HCT116 (cell line): ENCODE measurements at regions not wholly inside any gene's neighbourhood (a gene's known extent, or its start where the extent isn't known, plus 50 kb on each side); places are given as distances from the start of the nearest gene placed in this dataset.

ENCODE experiments used
- ATAC-seq: fragments of 200-7000 bp; cut with Tn5 transposase; 2 replicates; pipeline ENCODE4 v1.9.1; 2020; ENCODE audit warnings: mild to moderate bottlenecking, moderate library complexity
- BruUV-seq: library from RNA; stranded (reverse); fragments of 400-500 nt; replicated peaks from 2 replicates; lab custom pipeline; 2021; lab: Mats Ljungman, UMichigan
- CTCF ChIA-PET: fragments of 300-600 bp; sonication (Branson Sonifier 250); formaldehyde crosslinking; loops from one replicate; lab custom pipeline; 2021; ENCODE audit warnings: antibody characterized with exemption; lab: Charles Lee
- POLR2A ChIA-PET: fragments of 300-600, 350-600 bp; sonication (Branson Sonifier 250); formaldehyde crosslinking; loops from one replicate; lab custom pipeline; 2021; ENCODE audit warnings: antibody characterized with exemption; lab: Charles Lee
- RAD21 ChIA-PET, 2 experiments: fragments of 300-600 bp; sonication (Branson Sonifier 250); formaldehyde crosslinking; loops; one replicate each; lab custom pipeline; 2023; ENCODE audit warnings: low total read pairs in 2 of 2; ENCODE audit not compliant: uncharacterized antibody in 2 of 2, unreplicated experiment in 2 of 2, low non-redundant PET in 1 of 2; lab: Charles Lee
- DNase-seq: peaks from one replicate; pipeline ENCODE4 v3.0.0-alpha.2; 2010; ENCODE audit warnings: low read depth, low spot score
- H2AFZ ChIP-seq: fragments of 200-600 bp; shearing (Covaris generic), sonication (generic); 2 replicates; pipeline ENCODE4 v1.6.1; 2017; ENCODE audit warnings: low read depth, mixed run types, mixed read lengths, antibody characterized with exemption, low read length; ENCODE audit not compliant: poor library complexity, severe bottlenecking
- H3K27ac ChIP-seq: 2 replicates; pipeline ENCODE4 v1.5.1; 2012; ENCODE audit warnings: low read depth, low read length
- H3K27me3 ChIP-seq: fragments of 200-600 bp; sonication (generic); 2 replicates; pipeline ENCODE4 v1.6.1; 2016; ENCODE audit warnings: mixed run types, low read length, mixed read lengths; ENCODE audit not compliant: insufficient read depth
- H3K36me3 ChIP-seq, 2 experiments: fragments of 200-500 bp in 1 of 2; fragments of 200-600 bp in 1 of 2; sonication (Bioruptor generic) in 1 of 2; sonication (generic) in 1 of 2; 2 replicates each; pipeline versions ENCODE4 v1.5.1 to v1.6.1; 2014 to 2016; ENCODE audit warnings: low read length in 2 of 2, inconsistent platforms in 1 of 2, mixed read lengths in 1 of 2, mixed run types in 1 of 2; ENCODE audit not compliant: insufficient read depth in 2 of 2, control insufficient read depth in 1 of 2
- H3K4me1 ChIP-seq, 2 experiments: fragments of 200-600 bp in 1 of 2; sonication (generic) in 1 of 2; 2 replicates each; pipeline versions ENCODE4 v1.5.1 to v1.6.1; 2012 to 2017; ENCODE audit warnings: low read length in 2 of 2, inconsistent platforms in 1 of 2, mild to moderate bottlenecking in 1 of 2, mixed read lengths in 1 of 2, mixed run types in 1 of 2, moderate library complexity in 1 of 2; ENCODE audit not compliant: insufficient read depth in 2 of 2, control insufficient read depth in 1 of 2
- H3K4me2 ChIP-seq: fragments of 200-600 bp; sonication (generic); 2 replicates; pipeline ENCODE4 v1.6.1; 2017; ENCODE audit warnings: mixed run types, low read length, mixed read lengths
- H3K4me3 ChIP-seq, 2 experiments: fragments of 200-600 bp in 1 of 2; sonication (generic) in 1 of 2; replicated peaks in 1 of 2; 2 replicates each; pipeline ENCODE4 v1.5.1; 2011 to 2016; ENCODE audit warnings: low read length in 2 of 2, control low read depth in 1 of 2, low read depth in 1 of 2, mild to moderate bottlenecking in 1 of 2, mixed read lengths in 1 of 2, mixed run types in 1 of 2
- H3K79me2 ChIP-seq: fragments of 200-600 bp; sonication (generic); 2 replicates; pipeline ENCODE4 v1.6.1; 2017; ENCODE audit warnings: mild to moderate bottlenecking, mixed run types, low read length, moderate library complexity, mixed read lengths; ENCODE audit not compliant: insufficient read depth
- H3K9ac ChIP-seq: fragments of 200-600 bp; sonication (generic); 2 replicates; pipeline ENCODE4 v1.6.1; 2016; ENCODE audit warnings: low read length, mixed read lengths
- H3K9me2 ChIP-seq: fragments of 200-600 bp; sonication (generic), shearing (Covaris generic); 2 replicates; pipeline ENCODE4 v1.6.1; 2017; ENCODE audit warnings: mixed run types, mild to moderate bottlenecking, moderate library complexity; ENCODE audit not compliant: insufficient read depth
- H3K9me3 ChIP-seq, 2 experiments: fragments of 200-500 bp in 1 of 2; fragments of 200-600 bp in 1 of 2; sonication (Bioruptor generic) in 1 of 2; sonication (generic) in 1 of 2; 2 replicates each; pipeline ENCODE4 v1.6.1; 2014 to 2017; ENCODE audit warnings: low read length in 2 of 2, mixed read lengths in 2 of 2, inconsistent platforms in 1 of 2, low read depth in 1 of 2, mild to moderate bottlenecking in 1 of 2, mixed run types in 1 of 2, moderate library complexity in 1 of 2; ENCODE audit not compliant: control insufficient read depth in 1 of 2, insufficient read depth in 1 of 2
- H4K20me1 ChIP-seq: fragments of 200-600 bp; sonication (generic), shearing (Covaris generic); 2 replicates; pipeline ENCODE4 v1.6.1; 2017; ENCODE audit warnings: mixed run types, mild to moderate bottlenecking, moderate library complexity; ENCODE audit not compliant: insufficient read depth
- ATF3 ChIP-seq: IDR thresholded peaks from 2 replicates; pipeline ENCODE4 v1.6.1; 2012
- CBX3 ChIP-seq: IDR thresholded peaks from 2 replicates; pipeline ENCODE4 v1.6.1; 2012; ENCODE audit warnings: low read depth
- CEBPB ChIP-seq: IDR thresholded peaks from 2 replicates; pipeline ENCODE4 v1.6.1; 2012; ENCODE audit warnings: low read depth
- CTCF ChIP-seq, 3 experiments: fragments of 200-600 bp in 1 of 3; sonication (generic) in 1 of 3; IDR thresholded peaks in 2 of 3; conservative IDR thresholded peaks in 1 of 3; 2 replicates each; pipeline ENCODE4 v1.5.1; 2012 to 2017; ENCODE audit warnings: low read depth in 2 of 3, low read length in 2 of 3, antibody characterized with exemption in 1 of 3, borderline replicate concordance in 1 of 3, control low read depth in 1 of 3, mild to moderate bottlenecking in 1 of 3, mixed read lengths in 1 of 3, mixed run types in 1 of 3, moderate library complexity in 1 of 3; ENCODE audit not compliant: insufficient read depth in 1 of 3
- EGR1 ChIP-seq: IDR thresholded peaks from 2 replicates; pipeline ENCODE4 v1.6.1; 2012; ENCODE audit warnings: low read depth
- ELF1 ChIP-seq: IDR thresholded peaks from 2 replicates; pipeline ENCODE4 v1.6.1; 2012; ENCODE audit warnings: low read depth, borderline replicate concordance
- EZH2phosphoT487 ChIP-seq: fragments of 200-600 bp; IDR thresholded peaks from 2 replicates; pipeline ENCODE4 v1.6.1; 2018; ENCODE audit warnings: antibody characterized with exemption, borderline replicate concordance
- FOSL1 ChIP-seq: IDR thresholded peaks from 2 replicates; pipeline ENCODE4 v1.6.1; 2012; ENCODE audit warnings: low read depth
- POLR2A ChIP-seq: IDR thresholded peaks from 2 replicates; pipeline ENCODE4 v1.7.0; 2011; ENCODE audit warnings: borderline replicate concordance; ENCODE audit not compliant: insufficient read depth, insufficient read length; ENCODE audit errors: extremely low read depth
- REST ChIP-seq: IDR thresholded peaks from 2 replicates; pipeline ENCODE4 v1.6.1; 2012; ENCODE audit warnings: low read depth
- SIN3A ChIP-seq: IDR thresholded peaks from 2 replicates; pipeline ENCODE4 v1.6.1; 2012; ENCODE audit warnings: low read depth
- TCF7L2 ChIP-seq: IDR thresholded peaks from 2 replicates; pipeline ENCODE4 v1.7.0; 2011; ENCODE audit warnings: borderline replicate concordance, inconsistent platforms; ENCODE audit not compliant: insufficient read depth, insufficient read length; ENCODE audit errors: extremely low read depth
- YY1 ChIP-seq: IDR thresholded peaks from 2 replicates; pipeline ENCODE4 v1.6.1; 2011; ENCODE audit warnings: low read length, low read depth, moderate library complexity, mild to moderate bottlenecking; ENCODE audit not compliant: insufficient replicate concordance; ENCODE audit errors: extremely low read depth
- ZBTB33 ChIP-seq: IDR thresholded peaks from 2 replicates; pipeline ENCODE4 v1.6.1; 2011; ENCODE audit warnings: mild to moderate bottlenecking, low read length, moderate library complexity; ENCODE audit not compliant: insufficient replicate concordance; ENCODE audit errors: extremely low read depth
- ZNF274 ChIP-seq: fragments of 200-500 bp; sonication (Bioruptor generic); IDR thresholded peaks from 2 replicates; pipeline ENCODE4 v1.6.1; 2014; ENCODE audit warnings: mild to moderate bottlenecking, low read depth, low read length, inconsistent platforms
- intact Hi-C: fragments of 100-400 bp; cut with micrococcal nuclease; formaldehyde crosslinking; loops from 2 replicates; pipeline ENCODE4 v1.10.0; 2022

GRCh38 chr1:209416716-209417115, 166.8 kb upstream of the CAMK1G start (continued):
- no peak for TF ChIP-seq CEBPB
- no peak for TF ChIP-seq YY1
- TF ChIP-seq EGR1: no peak
- no peak for TF ChIP-seq ELF1
- no peak for TF ChIP-seq CTCF (IDR thresholded peaks at IDR 0.05 in 2 of 3, conservative IDR thresholded peaks at IDR 0.05 in 1 of 3; ENCODE audit: borderline replicate concordance in 1 of 3, insufficient read depth in 1 of 3, low read depth in 2 of 3, low read length in 2 of 3)
- no peak for TF ChIP-seq ATF3
- no peak for TF ChIP-seq TCF7L2
- TF ChIP-seq FOSL1: no peak
- TF ChIP-seq ZNF274: no peak
- no peak for TF ChIP-seq EZH2phosphoT487

GRCh38 chr1:209417761-209418160, 165.8 kb upstream of the CAMK1G start:
- CTCF ChIA-PET: no interaction called here
- peaks cover 0 to 8% of the 10 kb centered on the region in 2 experiments; a peak in 2 of 4 replicates for H3K4me1 ChIP-seq
- intact Hi-C loops: no loop called here
- TF ChIP-seq ZBTB33 (no peak), REST (no peak), CTCF (IDR thresholded peaks at IDR 0.05 in 2 of 3, conservative IDR thresholded peaks at IDR 0.05 in 1 of 3; ENCODE audit: borderline replicate concordance in 1 of 3, insufficient read depth in 1 of 3, low read depth in 2 of 3, low read length in 2 of 3) (no peak), SIN3A (no peak), POLR2A (no peak), CBX3 (no peak)

More at GRCh38 chr1:209417761-209418160, 165.8 kb upstream of the CAMK1G start:
- ATAC-seq (no peak), DNase-seq (no peak)
- no peaks in the 10 kb centered on the region for H3K9me3 ChIP-seq
- no peaks in the 10 kb centered on the region for H3K9me2 ChIP-seq
- no peaks in the 10 kb centered on the region for H4K20me1 ChIP-seq
- H3K36me3 ChIP-seq: no peaks in the 10 kb centered on the region
- no peak overlapping the region for H2AFZ ChIP-seq
- H3K27me3 ChIP-seq: no peaks in the 10 kb centered on the region; the same call in 1 of the 2 replicates
- H3K4me2 ChIP-seq: no peak overlapping the region
- RAD21 ChIA-PET: no interaction called here
- no peaks in the 10 kb centered on the region for H3K79me2 ChIP-seq
- POLR2A ChIA-PET: no interaction called here
- H3K4me3 ChIP-seq: no peak overlapping the region
- H3K9ac ChIP-seq: no peak overlapping the region
- no peak overlapping the region for H3K27ac ChIP-seq
- BruUV-seq: no TSS peak
